ENCODE measurements at regions not wholly inside any gene's neighbourhood (a gene's known extent, or its start where the extent isn't known, plus 50 kb on each side); places are given as distances from the start of the nearest gene placed in this dataset.

DNA sequence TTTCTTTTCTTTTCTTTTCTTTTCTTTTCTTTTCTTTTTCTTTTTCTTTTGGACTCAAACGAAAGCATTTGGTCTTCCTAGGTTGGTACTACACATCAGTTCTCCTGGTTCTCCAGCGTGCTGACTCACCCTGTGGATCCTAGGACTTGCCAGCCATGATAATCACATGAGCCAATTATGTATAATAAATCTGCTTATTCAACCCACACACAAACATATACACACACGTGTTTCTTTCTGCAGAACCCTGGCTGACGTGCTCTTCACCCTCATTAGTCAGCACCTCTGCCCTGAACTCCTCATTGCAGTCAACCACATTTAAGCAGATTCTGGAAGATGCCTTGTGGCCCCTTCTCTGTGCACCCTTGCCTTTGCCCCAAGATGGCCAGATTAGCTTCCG is 162.4 kb upstream of the MYT1L start (continued):
- TF ChIP-seq PATZ1 (CRISPR knock-in tag; IDR thresholded peaks at IDR 0.05; ENCODE audit: borderline replicate concordance) (no peak), PPARA (CRISPR knock-in tag; IDR thresholded peaks at IDR 0.05; ENCODE audit: borderline replicate concordance) (no peak), GLIS3 (CRISPR knock-in tag; IDR thresholded peaks at IDR 0.05) (no peak), ZFP30 (CRISPR knock-in tag; IDR thresholded peaks at IDR 0.05) (no peak), BACH2 (CRISPR knock-in tag; IDR thresholded peaks at IDR 0.05; ENCODE audit: borderline replicate concordance) (no peak), ZFP3 (CRISPR knock-in tag; IDR thresholded peaks at IDR 0.05) (no peak), ISL1 (CRISPR knock-in tag; IDR thresholded peaks at IDR 0.05) (no peak), RARB (CRISPR knock-in tag; IDR thresholded peaks at IDR 0.05) (no peak)
- TF ChIP-seq, protein P1, sequence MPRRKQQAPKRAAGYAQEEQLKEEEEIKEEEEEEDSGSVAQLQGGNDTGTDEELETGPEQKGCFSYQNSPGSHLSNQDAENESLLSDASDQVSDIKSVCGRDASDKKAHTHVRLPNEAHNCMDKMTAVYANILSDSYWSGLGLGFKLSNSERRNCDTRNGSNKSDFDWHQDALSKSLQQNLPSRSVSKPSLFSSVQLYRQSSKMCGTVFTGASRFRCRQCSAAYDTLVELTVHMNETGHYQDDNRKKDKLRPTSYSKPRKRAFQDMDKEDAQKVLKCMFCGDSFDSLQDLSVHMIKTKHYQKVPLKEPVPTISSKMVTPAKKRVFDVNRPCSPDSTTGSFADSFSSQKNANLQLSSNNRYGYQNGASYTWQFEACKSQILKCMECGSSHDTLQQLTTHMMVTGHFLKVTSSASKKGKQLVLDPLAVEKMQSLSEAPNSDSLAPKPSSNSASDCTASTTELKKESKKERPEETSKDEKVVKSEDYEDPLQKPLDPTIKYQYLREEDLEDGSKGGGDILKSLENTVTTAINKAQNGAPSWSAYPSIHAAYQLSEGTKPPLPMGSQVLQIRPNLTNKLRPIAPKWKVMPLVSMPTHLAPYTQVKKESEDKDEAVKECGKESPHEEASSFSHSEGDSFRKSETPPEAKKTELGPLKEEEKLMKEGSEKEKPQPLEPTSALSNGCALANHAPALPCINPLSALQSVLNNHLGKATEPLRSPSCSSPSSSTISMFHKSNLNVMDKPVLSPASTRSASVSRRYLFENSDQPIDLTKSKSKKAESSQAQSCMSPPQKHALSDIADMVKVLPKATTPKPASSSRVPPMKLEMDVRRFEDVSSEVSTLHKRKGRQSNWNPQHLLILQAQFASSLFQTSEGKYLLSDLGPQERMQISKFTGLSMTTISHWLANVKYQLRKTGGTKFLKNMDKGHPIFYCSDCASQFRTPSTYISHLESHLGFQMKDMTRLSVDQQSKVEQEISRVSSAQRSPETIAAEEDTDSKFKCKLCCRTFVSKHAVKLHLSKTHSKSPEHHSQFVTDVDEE (CRISPR knock-in tag; IDR thresholded peaks at IDR 0.05) = no peak

GRCh38 chr2:2492800-2493199 is 161.7 kb upstream of the MYT1L start:
- no peak for ATAC-seq
- TF ChIP-seq TCF4 (CRISPR knock-in tag; IDR thresholded peaks at IDR 0.05; ENCODE audit: borderline replicate concordance) = no peak
- TF ChIP-seq ZNF70 (CRISPR knock-in tag; IDR thresholded peaks at IDR 0.05) = no peak
- no peak for TF ChIP-seq CSRNP3 (CRISPR knock-in tag; IDR thresholded peaks at IDR 0.05)
- TF ChIP-seq ZNF565 (CRISPR knock-in tag; conservative IDR thresholded peaks at IDR 0.05; ENCODE audit: low read depth) = no peak
- TF ChIP-seq ZFP30 (CRISPR knock-in tag; IDR thresholded peaks at IDR 0.05) = no peak
- no peak for TF ChIP-seq CREB5 (CRISPR knock-in tag; IDR thresholded peaks at IDR 0.05; ENCODE audit: low read depth)
- TF ChIP-seq ZFP3 (CRISPR knock-in tag; IDR thresholded peaks at IDR 0.05) = no peak
- TF ChIP-seq POU6F1 (CRISPR knock-in tag; IDR thresholded peaks at IDR 0.05; ENCODE audit: borderline replicate concordance, low read depth) = no peak
- TF ChIP-seq RARB (CRISPR knock-in tag; IDR thresholded peaks at IDR 0.05) = no peak
- TF ChIP-seq PPARA (CRISPR knock-in tag; IDR thresholded peaks at IDR 0.05; ENCODE audit: borderline replicate concordance) = no peak
- no peak for TF ChIP-seq OSR1 (CRISPR knock-in tag; IDR thresholded peaks at IDR 0.05)

DNA sequence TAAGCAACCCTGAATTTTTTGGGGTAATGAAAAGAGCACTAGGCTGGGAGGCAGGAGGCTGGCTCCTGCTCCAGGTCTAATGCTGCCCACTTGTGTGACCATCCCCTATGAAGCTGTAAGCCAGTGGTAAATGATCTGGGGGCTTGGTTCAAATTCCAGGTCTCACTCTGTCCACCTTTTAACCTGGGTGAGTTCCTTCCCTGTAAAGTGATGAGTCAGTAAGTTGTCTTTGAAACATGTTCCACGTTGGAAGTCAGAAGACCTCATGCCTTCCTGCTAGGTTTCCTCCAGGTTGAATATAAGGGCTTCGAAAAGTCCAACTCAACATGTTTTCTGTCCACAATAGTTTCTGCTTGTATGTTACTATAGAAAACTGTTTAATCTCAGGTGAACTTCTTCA is 160.9 kb upstream of the MYT1L start:
- TF ChIP-seq ZFP3 (CRISPR knock-in tag; IDR thresholded peaks at IDR 0.05) = no peak
- no peak for TF ChIP-seq ZNF565 (CRISPR knock-in tag; conservative IDR thresholded peaks at IDR 0.05; ENCODE audit: low read depth)
- TF ChIP-seq ESRRG (CRISPR knock-in tag; IDR thresholded peaks at IDR 0.05) = no peak
- no peak for TF ChIP-seq BACH2 (CRISPR knock-in tag; IDR thresholded peaks at IDR 0.05; ENCODE audit: borderline replicate concordance)
- TF ChIP-seq POU6F1 (CRISPR knock-in tag; IDR thresholded peaks at IDR 0.05; ENCODE audit: borderline replicate concordance, low read depth) = no peak
- TF ChIP-seq ZNF70 (CRISPR knock-in tag; IDR thresholded peaks at IDR 0.05) = no peak
- no peak for TF ChIP-seq ISL1 (CRISPR knock-in tag; IDR thresholded peaks at IDR 0.05)
- no peak for TF ChIP-seq ZC3H10 (CRISPR knock-in tag; IDR thresholded peaks at IDR 0.05)
- TF ChIP-seq ZFP30 (CRISPR knock-in tag; IDR thresholded peaks at IDR 0.05) = no peak
- no peak for TF ChIP-seq ZNF8 (CRISPR knock-in tag; IDR thresholded peaks at IDR 0.05)
- no peak for TF ChIP-seq ARNTL (CRISPR knock-in tag; IDR thresholded peaks at IDR 0.05; ENCODE audit: borderline replicate concordance, low read depth)
- TF ChIP-seq PATZ1 (CRISPR knock-in tag; IDR thresholded peaks at IDR 0.05; ENCODE audit: borderline replicate concordance) = no peak
- no peak for TF ChIP-seq TCF4 (CRISPR knock-in tag; IDR thresholded peaks at IDR 0.05; ENCODE audit: borderline replicate concordance)
- no peak for TF ChIP-seq CREB5 (CRISPR knock-in tag; IDR thresholded peaks at IDR 0.05; ENCODE audit: low read depth)
- no peak for TF ChIP-seq OSR1 (CRISPR knock-in tag; IDR thresholded peaks at IDR 0.05)
- TF ChIP-seq CSDC2 (CRISPR knock-in tag; IDR thresholded peaks at IDR 0.05) = no peak
- TF ChIP-seq GLIS3 (CRISPR knock-in tag; IDR thresholded peaks at IDR 0.05) = no peak
- no peak for ATAC-seq

Measured in SK-N-SH treated with all-trans-retinoic acid at 6 μM for 48 hours (cell line).